ENCODE measurements at regions not wholly inside any gene's neighbourhood (a gene's known extent, or its start where the extent isn't known, plus 50 kb on each side); places are given as distances from the start of the nearest gene placed in this dataset.

GRCh38 chr7:123401295-123401694 lies 133.1 kb downstream of the IQUB start:
- ChIA-PET POLR2A (ENCODE audit: low non-redundant PET) (no interaction called here), CTCF (interaction anchor here (0.7 kb wide), 1 partner anchor 787 kb away, joined by 3 read pairs; no protein-coding TSS in a partner anchor)
- DNase-seq (ENCODE audit: low spot score): no peak
- TF ChIP-seq CTCF (conservative IDR thresholded peaks at IDR 0.05; ENCODE audit: low read depth): no peak
- H3K27ac ChIP-seq: no peak overlapping the region

GRCh38 chr7:123400196-123400595 lies 134.2 kb downstream of the IQUB start:
- no peak overlapping the region for H3K27ac ChIP-seq
- TF ChIP-seq CTCF (conservative IDR thresholded peaks at IDR 0.05; ENCODE audit: low read depth): no peak
- ChIA-PET CTCF (no interaction called here), POLR2A (ENCODE audit: low non-redundant PET) (no interaction called here)
- no peak for DNase-seq (ENCODE audit: low spot score)

GRCh38 chr7:123398921-123399320 lies 135.5 kb downstream of the IQUB start:
- POLR2A ChIA-PET (ENCODE audit: low non-redundant PET): no interaction called here
- CTCF ChIA-PET: interaction anchor here (0.5 to 0.6 kb wide), 2 partner anchors 1143 to 1493 kb away, joined by 3 to 4 read pairs; no protein-coding TSS in a partner anchor
- H3K27ac ChIP-seq: no peak overlapping the region
- no peak for TF ChIP-seq CTCF (conservative IDR thresholded peaks at IDR 0.05; ENCODE audit: low read depth)
- no peak for DNase-seq (ENCODE audit: low spot score)

- DNase-seq (ENCODE audit: low spot score): no peak
- POLR2A ChIA-PET (ENCODE audit: low non-redundant PET): no interaction called here
- CTCF ChIA-PET: no interaction called here
- H3K27ac ChIP-seq: no peak overlapping the region
- TF ChIP-seq CTCF (conservative IDR thresholded peaks at IDR 0.05; ENCODE audit: low read depth): no peak
These were observed 136.6 kb downstream of the IQUB start for GRCh38 chr7:123397746-123398338.

GRCh38 chr7:123393623-123394022 lies 140.8 kb downstream of the IQUB start:
- H3K27ac ChIP-seq: no peak overlapping the region
- no peak for TF ChIP-seq CTCF (conservative IDR thresholded peaks at IDR 0.05; ENCODE audit: low read depth)
- POLR2A ChIA-PET (ENCODE audit: low non-redundant PET): no interaction called here
- CTCF ChIA-PET: no interaction called here
- no peak for DNase-seq (ENCODE audit: low spot score)

GRCh38 chr7:123372368-123372767 lies 162.0 kb downstream of the IQUB start:
- no peak for DNase-seq (ENCODE audit: low spot score)
- CTCF ChIA-PET: no interaction called here

More at GRCh38 chr7:123372368-123372767, 162.0 kb downstream of the IQUB start:
- no peak overlapping the region for H3K27ac ChIP-seq
- POLR2A ChIA-PET (ENCODE audit: low non-redundant PET): no interaction called here
- TF ChIP-seq CTCF (conservative IDR thresholded peaks at IDR 0.05; ENCODE audit: low read depth): no peak

Data from RWPE1 (cell line).